ENCODE measurements at regions not wholly inside any gene's neighbourhood (a gene's known extent, or its start where the extent isn't known, plus 50 kb on each side); places are given as distances from the start of the nearest gene placed in this dataset.

DNA sequence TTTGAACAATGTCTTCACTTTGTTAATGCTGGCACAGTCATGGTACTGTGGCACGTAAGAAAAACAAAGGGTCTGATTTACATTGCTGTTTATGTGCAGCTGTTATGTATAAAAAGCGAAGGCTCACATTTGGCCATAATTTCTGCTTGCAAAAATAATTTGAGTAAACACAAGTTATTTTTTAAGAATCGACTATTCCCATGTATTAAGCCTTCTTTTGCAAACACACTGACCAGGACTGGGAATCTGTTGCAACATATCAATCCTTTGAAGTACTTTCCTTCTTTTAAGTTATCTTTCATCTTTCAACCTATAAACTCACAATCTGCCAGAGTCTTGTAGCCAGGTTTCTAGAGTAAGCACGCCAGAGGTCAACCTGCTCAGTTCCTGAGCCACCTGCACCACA lies 145.4 kb upstream of the BMP4 start:
- H3K79me1 ChIP-seq (ENCODE audit: low read depth in 1 of 2, low read length in 2 of 2) = no peaks in the 10 kb centered on the region
- no peaks in the 10 kb centered on the region for H3K9me1 ChIP-seq (ENCODE audit: insufficient read depth, low read length)
- DNase-seq (no peak), ATAC-seq (ENCODE audit: low read depth) (no peak)
- H3K18ac ChIP-seq (ENCODE audit: low read depth, low read length) = no peak overlapping the region
- in situ Hi-C loops (cut with MboI; ENCODE audit: low sequenced_read_pairs) = no loop called here
- no peak overlapping the region for H4K5ac ChIP-seq (ENCODE audit: low read depth, low read length)
- H3K27ac ChIP-seq (ENCODE audit: insufficient read depth, low read length) = no peak overlapping the region
- no peak overlapping the region for H2BK5ac ChIP-seq (ENCODE audit: low read depth, low read length, poor library complexity, severe bottlenecking)
- intact Hi-C loops (cut with micrococcal nuclease) = no loop called here
- BruUV-seq (replicated peaks) = no TSS peak
- H3K14ac ChIP-seq (replicated peaks; ENCODE audit: low read depth, low read length) = no peak overlapping the region
- no peak overlapping the region for H3K23ac ChIP-seq (ENCODE audit: low read depth, low read length)
- dilution Hi-C loops (cut with HindIII; ENCODE audit: low sequenced_read_pairs, unreplicated experiment) = no loop called here
- no peak overlapping the region for H2BK20ac ChIP-seq (ENCODE audit: low read depth, low read length)
- H4K20me1 ChIP-seq (ENCODE audit: insufficient read depth, low read length) = no peaks in the 10 kb centered on the region
- no peak overlapping the region for H2AK9ac ChIP-seq (replicated peaks; ENCODE audit: low read depth, low read length, poor library complexity)
- H3K4me3 ChIP-seq (ENCODE audit: insufficient read depth, low read depth, low read length) = no peak overlapping the region
- no peak overlapping the region for H2AK5ac ChIP-seq (ENCODE audit: low read depth, low read length)
- no peak overlapping the region for H2BK15ac ChIP-seq (ENCODE audit: low read depth, low read length)
- H3K4me1 ChIP-seq (ENCODE audit: control insufficient read depth, insufficient read depth, low read length) = peaks cover 2% of the 10 kb centered on the region; the same call in 1 of the 2 replicates
- no peak overlapping the region for H3K9ac ChIP-seq (ENCODE audit: low read depth, low read length)
- no peak overlapping the region for H4K91ac ChIP-seq (ENCODE audit: insufficient read depth, low read depth, low read length)
- no peak overlapping the region for H3K4ac ChIP-seq (ENCODE audit: low read depth, low read length)
- no peak overlapping the region for H4K8ac ChIP-seq (ENCODE audit: low read depth in 2 of 2, low read length in 2 of 2)
- TF ChIP-seq, protein P1, sequence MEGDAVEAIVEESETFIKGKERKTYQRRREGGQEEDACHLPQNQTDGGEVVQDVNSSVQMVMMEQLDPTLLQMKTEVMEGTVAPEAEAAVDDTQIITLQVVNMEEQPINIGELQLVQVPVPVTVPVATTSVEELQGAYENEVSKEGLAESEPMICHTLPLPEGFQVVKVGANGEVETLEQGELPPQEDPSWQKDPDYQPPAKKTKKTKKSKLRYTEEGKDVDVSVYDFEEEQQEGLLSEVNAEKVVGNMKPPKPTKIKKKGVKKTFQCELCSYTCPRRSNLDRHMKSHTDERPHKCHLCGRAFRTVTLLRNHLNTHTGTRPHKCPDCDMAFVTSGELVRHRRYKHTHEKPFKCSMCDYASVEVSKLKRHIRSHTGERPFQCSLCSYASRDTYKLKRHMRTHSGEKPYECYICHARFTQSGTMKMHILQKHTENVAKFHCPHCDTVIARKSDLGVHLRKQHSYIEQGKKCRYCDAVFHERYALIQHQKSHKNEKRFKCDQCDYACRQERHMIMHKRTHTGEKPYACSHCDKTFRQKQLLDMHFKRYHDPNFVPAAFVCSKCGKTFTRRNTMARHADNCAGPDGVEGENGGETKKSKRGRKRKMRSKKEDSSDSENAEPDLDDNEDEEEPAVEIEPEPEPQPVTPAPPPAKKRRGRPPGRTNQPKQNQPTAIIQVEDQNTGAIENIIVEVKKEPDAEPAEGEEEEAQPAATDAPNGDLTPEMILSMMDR (conservative IDR thresholded peaks at IDR 0.05; ENCODE audit: low read depth, low read length) = no peak
- 60% methylated on average over 1 of the region's 4 CpGs; no CpG with 5 or more reads in 1 of the 2 experiments for WGBS, 2 experiments (ENCODE audit: extremely low coverage in 2 of 2, insufficient read length in 1 of 2)
- peaks cover 1% of the 10 kb centered on the region; the same call in 1 of the 2 replicates for H3K27me3 ChIP-seq (ENCODE audit: control insufficient read depth, insufficient read depth, low read length)
- H2BK120ac ChIP-seq (ENCODE audit: low read depth, low read length) = no peak overlapping the region
- H3K9me3 ChIP-seq (ENCODE audit: control insufficient read depth, insufficient read depth, low read length) = no peaks in the 10 kb centered on the region
- ChIA-PET CTCF (no interaction called here), POLR2A (ENCODE audit: unreplicated experiment) (no interaction called here)
- no peak overlapping the region for H3K56ac ChIP-seq (ENCODE audit: extremely low read depth, insufficient read depth, low read length)
- no peak overlapping the region for H2AFZ ChIP-seq (replicated peaks; ENCODE audit: low read length, poor library complexity)
- H3K36me3 ChIP-seq (ENCODE audit: control insufficient read depth, insufficient read depth, low read length) = no peaks in the 10 kb centered on the region
- no peak overlapping the region for H3K4me2 ChIP-seq (ENCODE audit: low read depth, low read length)
